ENCODE measurements at regions not wholly inside any gene's neighbourhood (a gene's known extent, or its start where the extent isn't known, plus 50 kb on each side); places are given as distances from the start of the nearest gene placed in this dataset.

GRCh38 chr16:9566099-9566498, 474.7 kb downstream of the HAPSTR1 start:
- Histone ChIP-seq H3K4me3 (ENCODE audit: low read length in 2 of 2) (no peak overlapping the region), H2BK15ac (ENCODE audit: low read length) (no peak overlapping the region), H2BK5ac (ENCODE audit: low read length) (no peak overlapping the region), H4K91ac (ENCODE audit: low read depth, low read length, poor library complexity) (no peak overlapping the region), H3K4me2 (ENCODE audit: insufficient read depth, low read length, poor library complexity, severe bottlenecking) (no peak overlapping the region), H3K9me3 (replicated peaks in 1 of 2; ENCODE audit: control insufficient read depth in 2 of 2, insufficient read depth in 1 of 2, low read depth in 1 of 2, low read length in 2 of 2) (no peaks in the 10 kb centered on the region), H3K27ac (replicated peaks; ENCODE audit: low read length) (no peak overlapping the region), H3K4ac (ENCODE audit: low read length) (no peak overlapping the region), H2AFZ (ENCODE audit: low read length) (no peak overlapping the region), H3K36me3 (replicated peaks in 1 of 2; ENCODE audit: control insufficient read depth in 2 of 2, insufficient read depth in 2 of 2, low read length in 2 of 2) (no peaks in the 10 kb centered on the region), H3K4me1 (ENCODE audit: control insufficient read depth in 2 of 2, insufficient read depth in 1 of 2, low read depth in 1 of 2, low read length in 2 of 2) (peaks cover 0 to 9% of the 10 kb centered on the region in 2 donors), H2AK5ac (ENCODE audit: low read depth, low read length) (no peak overlapping the region), H3K23ac (ENCODE audit: low read depth, low read length, poor library complexity) (no peak overlapping the region), H3K79me1 (ENCODE audit: low read depth, low read length) (no peaks in the 10 kb centered on the region), H3K9ac (ENCODE audit: low read depth, low read length, poor library complexity) (no peak overlapping the region), H3K14ac (ENCODE audit: low read length) (no peak overlapping the region), H4K8ac (ENCODE audit: low read depth, low read length) (no peak overlapping the region), H2BK120ac (ENCODE audit: low read depth, low read length) (no peak overlapping the region), H3K18ac (ENCODE audit: low read length) (no peak overlapping the region), H2BK12ac (ENCODE audit: low read length) (no peak overlapping the region), H3K27me3 (ENCODE audit: control insufficient read depth in 3 of 3, insufficient read depth in 3 of 3, low read depth in 1 of 3, low read length in 3 of 3) (no peaks in the 10 kb centered on the region)
- WGBS, 2 donors (ENCODE audit: extremely low coverage in 2 of 2, insufficient read length in 2 of 2, insufficient replicate concordance in 1 of 2): no CpG with 5 or more reads among the region's 6 CpGs
- DNase-seq (ENCODE audit: low spot score): no peak

GRCh38 chr16:9567666-9568065, 476.2 kb downstream of the HAPSTR1 start:
- H3K27ac ChIP-seq (replicated peaks; ENCODE audit: low read length): no peak overlapping the region
- H3K9ac ChIP-seq (ENCODE audit: low read depth, low read length, poor library complexity): no peak overlapping the region
- H3K36me3 ChIP-seq (replicated peaks in 1 of 2; ENCODE audit: control insufficient read depth in 2 of 2, insufficient read depth in 2 of 2, low read length in 2 of 2): no peaks in the 10 kb centered on the region
- H3K9me3 ChIP-seq (replicated peaks in 1 of 2; ENCODE audit: control insufficient read depth in 2 of 2, insufficient read depth in 1 of 2, low read depth in 1 of 2, low read length in 2 of 2): no peaks in the 10 kb centered on the region
- no peaks in the 10 kb centered on the region for H3K27me3 ChIP-seq (ENCODE audit: control insufficient read depth in 3 of 3, insufficient read depth in 3 of 3, low read depth in 1 of 3, low read length in 3 of 3)
- no peak overlapping the region for H2BK120ac ChIP-seq (ENCODE audit: low read depth, low read length)
- H2BK5ac ChIP-seq (ENCODE audit: low read length): no peak overlapping the region
- no peaks in the 10 kb centered on the region for H3K79me1 ChIP-seq (ENCODE audit: low read depth, low read length)
- no peak overlapping the region for H3K14ac ChIP-seq (ENCODE audit: low read length)
- no CpG with 5 or more reads among the region's 7 CpGs for WGBS, 2 donors (ENCODE audit: extremely low coverage in 2 of 2, insufficient read length in 2 of 2, insufficient replicate concordance in 1 of 2)
- no peak overlapping the region for H4K8ac ChIP-seq (ENCODE audit: low read depth, low read length)
- no peak overlapping the region for H3K18ac ChIP-seq (ENCODE audit: low read length)
- no peak overlapping the region for H2BK12ac ChIP-seq (ENCODE audit: low read length)
- no peak overlapping the region for H2BK15ac ChIP-seq (ENCODE audit: low read length)
- no peak overlapping the region for H3K4me2 ChIP-seq (ENCODE audit: insufficient read depth, low read length, poor library complexity, severe bottlenecking)
- H3K4me1 ChIP-seq (ENCODE audit: control insufficient read depth in 2 of 2, insufficient read depth in 1 of 2, low read depth in 1 of 2, low read length in 2 of 2): peaks cover 0 to 6% of the 10 kb centered on the region in 2 donors
- no peak for DNase-seq (ENCODE audit: low spot score)
- H2AFZ ChIP-seq (ENCODE audit: low read length): no peak overlapping the region
- H3K4me3 ChIP-seq (ENCODE audit: low read length in 2 of 2): no peak overlapping the region
- no peak overlapping the region for H4K91ac ChIP-seq (ENCODE audit: low read depth, low read length, poor library complexity)
- no peak overlapping the region for H2AK5ac ChIP-seq (ENCODE audit: low read depth, low read length)
- no peak overlapping the region for H3K4ac ChIP-seq (ENCODE audit: low read length)
- no peak overlapping the region for H3K23ac ChIP-seq (ENCODE audit: low read depth, low read length, poor library complexity)

GRCh38 chr16:9568261-9568660, 476.8 kb downstream of the HAPSTR1 start:
- no peak overlapping the region for H3K14ac ChIP-seq (ENCODE audit: low read length)
- no peak overlapping the region for H2AK5ac ChIP-seq (ENCODE audit: low read depth, low read length)
- H3K36me3 ChIP-seq (replicated peaks in 1 of 2; ENCODE audit: control insufficient read depth in 2 of 2, insufficient read depth in 2 of 2, low read length in 2 of 2): no peaks in the 10 kb centered on the region
- H3K4me2 ChIP-seq (ENCODE audit: insufficient read depth, low read length, poor library complexity, severe bottlenecking): no peak overlapping the region
- H2BK12ac ChIP-seq (ENCODE audit: low read length): no peak overlapping the region
- H4K8ac ChIP-seq (ENCODE audit: low read depth, low read length): no peak overlapping the region
- H3K4me1 ChIP-seq (ENCODE audit: control insufficient read depth in 2 of 2, insufficient read depth in 1 of 2, low read depth in 1 of 2, low read length in 2 of 2): peaks cover 0 to 6% of the 10 kb centered on the region in 2 donors
- H3K4me3 ChIP-seq (ENCODE audit: low read length in 2 of 2): no peak overlapping the region
- no peak overlapping the region for H3K9ac ChIP-seq (ENCODE audit: low read depth, low read length, poor library complexity)
- no peak overlapping the region for H2BK5ac ChIP-seq (ENCODE audit: low read length)
- H3K23ac ChIP-seq (ENCODE audit: low read depth, low read length, poor library complexity): no peak overlapping the region
- H3K79me1 ChIP-seq (ENCODE audit: low read depth, low read length): no peaks in the 10 kb centered on the region
- H2BK15ac ChIP-seq (ENCODE audit: low read length): no peak overlapping the region
- no peak overlapping the region for H3K27ac ChIP-seq (replicated peaks; ENCODE audit: low read length)
- H3K18ac ChIP-seq (ENCODE audit: low read length): no peak overlapping the region
- no peak overlapping the region for H3K4ac ChIP-seq (ENCODE audit: low read length)
- H2AFZ ChIP-seq (ENCODE audit: low read length): no peak overlapping the region
- no peak overlapping the region for H4K91ac ChIP-seq (ENCODE audit: low read depth, low read length, poor library complexity)
- no peaks in the 10 kb centered on the region for H3K27me3 ChIP-seq (ENCODE audit: control insufficient read depth in 3 of 3, insufficient read depth in 3 of 3, low read depth in 1 of 3, low read length in 3 of 3)
- DNase-seq (ENCODE audit: low spot score): no peak
- no peaks in the 10 kb centered on the region for H3K9me3 ChIP-seq (replicated peaks in 1 of 2; ENCODE audit: control insufficient read depth in 2 of 2, insufficient read depth in 1 of 2, low read depth in 1 of 2, low read length in 2 of 2)
- no peak overlapping the region for H2BK120ac ChIP-seq (ENCODE audit: low read depth, low read length)
- WGBS, 2 donors (ENCODE audit: extremely low coverage in 2 of 2, insufficient read length in 2 of 2, insufficient replicate concordance in 1 of 2): no CpG with 5 or more reads among the region's 2 CpGs

- Histone ChIP-seq H4K91ac (ENCODE audit: low read depth, low read length, poor library complexity) (no peak overlapping the region), H2AFZ (ENCODE audit: low read length) (no peak overlapping the region), H3K4ac (ENCODE audit: low read length) (no peak overlapping the region), H2BK12ac (ENCODE audit: low read length) (no peak overlapping the region), H3K23ac (ENCODE audit: low read depth, low read length, poor library complexity) (no peak overlapping the region), H2BK120ac (ENCODE audit: low read depth, low read length) (no peak overlapping the region), H3K4me3 (ENCODE audit: low read length in 2 of 2) (no peak overlapping the region), H3K79me1 (ENCODE audit: low read depth, low read length) (no peaks in the 10 kb centered on the region), H3K18ac (ENCODE audit: low read length) (no peak overlapping the region), H3K4me2 (ENCODE audit: insufficient read depth, low read length, poor library complexity, severe bottlenecking) (no peak overlapping the region), H3K14ac (ENCODE audit: low read length) (no peak overlapping the region), H2AK5ac (ENCODE audit: low read depth, low read length) (no peak overlapping the region), H4K8ac (ENCODE audit: low read depth, low read length) (no peak overlapping the region), H3K9me3 (replicated peaks in 1 of 2; ENCODE audit: control insufficient read depth in 2 of 2, insufficient read depth in 1 of 2, low read depth in 1 of 2, low read length in 2 of 2) (no peaks in the 10 kb centered on the region), H3K27me3 (ENCODE audit: control insufficient read depth in 3 of 3, insufficient read depth in 3 of 3, low read depth in 1 of 3, low read length in 3 of 3) (no peaks in the 10 kb centered on the region), H2BK15ac (ENCODE audit: low read length) (no peak overlapping the region), H3K36me3 (replicated peaks in 1 of 2; ENCODE audit: control insufficient read depth in 2 of 2, insufficient read depth in 2 of 2, low read length in 2 of 2) (no peaks in the 10 kb centered on the region), H3K27ac (replicated peaks; ENCODE audit: low read length) (no peak overlapping the region), H2BK5ac (ENCODE audit: low read length) (no peak overlapping the region), H3K4me1 (ENCODE audit: control insufficient read depth in 2 of 2, insufficient read depth in 1 of 2, low read depth in 1 of 2, low read length in 2 of 2) (peaks cover 0 to 6% of the 10 kb centered on the region in 2 donors), H3K9ac (ENCODE audit: low read depth, low read length, poor library complexity) (no peak overlapping the region)
- no CpG with 5 or more reads among the region's 3 CpGs for WGBS, 2 donors (ENCODE audit: extremely low coverage in 2 of 2, insufficient read length in 2 of 2, insufficient replicate concordance in 1 of 2)
- no peak for DNase-seq (ENCODE audit: low spot score)
These were observed 479.1 kb downstream of the HAPSTR1 start for GRCh38 chr16:9570521-9570920.

Measured in neuronal stem cell (in vitro differentiated cells).